Natural killer cell treated with Interleukin-12 subunit alpha and Interleukin-12 subunit beta and Interleukin-15 and Interleukin-18, amount 100 ng/mL, for 72 hours (primary cell): ENCODE measurements at regions not wholly inside any gene's neighbourhood (a gene's known extent, or its start where the extent isn't known, plus 50 kb on each side); places are given as distances from the start of the nearest gene placed in this dataset.

Source experiments
- ATAC-seq, 2 donors: fragments of 150-1000 bp; cut with Tn5 transposase in 1 of 2; sonication (Bioruptor Pico), chemical (Tn5 transposase) in 1 of 2; 2 replicates each; pipeline ENCODE4 v1.10.0; 2021
- DNase-seq: peaks from one replicate; pipeline ENCODE4 v3.0.0; 2022; ENCODE audit warnings: low spot score
- H3K27ac Mint-ChIP-seq, 2 donors: 1 replicate in 1 of 2; 2 replicates in 1 of 2; pipeline ENCODE4 v1.8.0; 2022; ENCODE audit warnings: mixed read lengths in 2 of 2, mild to moderate bottlenecking in 1 of 2, moderate library complexity in 1 of 2
- H3K27me3 Mint-ChIP-seq, 2 donors: 1 replicate in 1 of 2; 2 replicates in 1 of 2; pipeline ENCODE4 v1.8.0; 2022; ENCODE audit warnings: mixed read lengths in 2 of 2
- H3K36me3 Mint-ChIP-seq: one replicate; pipeline ENCODE4 v1.8.0; 2022; ENCODE audit warnings: mixed read lengths
- H3K4me1 Mint-ChIP-seq, 2 donors: 1 replicate in 1 of 2; 2 replicates in 1 of 2; pipeline ENCODE4 v1.8.0; 2022; ENCODE audit warnings: low read depth in 2 of 2, mixed read lengths in 2 of 2, mild to moderate bottlenecking in 1 of 2
- H3K4me3 Mint-ChIP-seq: one replicate; pipeline ENCODE4 v1.8.0; 2022; ENCODE audit warnings: mixed read lengths
- H3K9me3 Mint-ChIP-seq: 2 replicates; pipeline ENCODE4 v1.8.0; 2022; ENCODE audit warnings: mixed read lengths

DNA sequence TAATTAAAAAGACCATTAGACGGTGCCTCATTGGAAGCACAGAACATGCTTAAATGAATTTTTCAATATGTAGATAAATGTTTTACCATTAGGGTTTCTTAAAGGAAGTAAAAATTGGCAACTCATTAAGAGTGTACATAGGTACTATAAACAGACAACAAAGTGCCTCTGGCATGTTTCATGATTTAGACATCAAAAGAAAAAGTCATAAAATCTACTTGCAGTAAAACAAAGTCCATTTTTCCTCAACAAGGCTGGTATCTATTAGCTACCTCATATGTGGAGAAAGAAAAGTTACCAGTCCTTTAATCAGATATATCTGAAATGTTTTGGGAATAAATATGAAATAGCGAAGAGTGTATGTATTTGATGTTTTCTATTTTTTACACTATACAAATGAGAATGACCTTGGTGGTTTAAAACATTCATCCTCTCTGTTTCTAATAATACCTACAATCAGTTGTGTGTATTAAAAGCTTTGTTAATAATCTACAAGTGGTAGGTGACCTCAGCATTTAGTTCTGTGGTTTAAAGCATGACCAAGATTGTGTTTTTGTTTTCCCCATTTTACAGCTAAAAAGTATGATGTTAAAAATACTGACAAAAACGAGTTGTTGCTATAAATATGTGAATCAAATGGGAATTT lies 87.5 kb downstream of the HDGFL1 start:
- H3K4me3 Mint-ChIP-seq = no peak overlapping the region
- no peak overlapping the region for H3K27ac Mint-ChIP-seq
- DNase-seq = no peak
- H3K27me3 Mint-ChIP-seq = no peaks in the 10 kb centered on the region
- no peak for ATAC-seq
- H3K36me3 Mint-ChIP-seq = peaks cover 4% of the 10 kb centered on the region
- H3K4me1 Mint-ChIP-seq = no peaks in the 10 kb centered on the region
- H3K9me3 Mint-ChIP-seq = peaks cover 6% of the 10 kb centered on the region

DNA sequence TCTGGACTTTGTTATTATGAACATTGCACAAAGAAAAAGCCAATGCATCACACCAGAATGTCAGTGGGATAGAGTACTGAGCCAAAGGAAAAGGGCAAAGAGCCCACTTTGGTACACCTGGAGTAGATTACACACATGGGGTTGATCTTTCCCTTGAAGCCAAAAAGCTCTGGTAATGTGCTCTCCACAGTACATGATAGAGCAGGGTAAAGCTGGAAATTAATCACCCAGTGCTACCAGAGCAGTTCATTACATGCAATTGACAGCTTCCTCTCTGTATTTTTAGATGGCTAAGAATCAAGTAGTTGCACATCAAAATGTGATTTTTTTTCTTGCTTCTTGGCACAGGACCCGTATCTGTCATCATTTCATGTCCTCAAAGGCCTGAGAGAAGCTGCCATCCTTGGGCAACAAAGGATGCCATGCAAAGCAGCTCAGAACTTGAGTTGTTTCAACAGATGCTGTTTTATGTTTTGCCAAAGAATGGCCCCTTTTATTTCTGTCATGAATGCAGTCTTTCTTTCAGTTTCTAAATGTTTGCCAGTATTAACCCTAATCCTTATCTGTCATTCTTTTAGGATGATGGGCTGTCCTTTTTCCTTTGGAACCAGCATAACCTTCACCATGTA lies 88.1 kb downstream of the HDGFL1 start:
- no peaks in the 10 kb centered on the region for H3K4me1 Mint-ChIP-seq
- no peaks in the 10 kb centered on the region for H3K27me3 Mint-ChIP-seq
- ATAC-seq = no peak

DNA sequence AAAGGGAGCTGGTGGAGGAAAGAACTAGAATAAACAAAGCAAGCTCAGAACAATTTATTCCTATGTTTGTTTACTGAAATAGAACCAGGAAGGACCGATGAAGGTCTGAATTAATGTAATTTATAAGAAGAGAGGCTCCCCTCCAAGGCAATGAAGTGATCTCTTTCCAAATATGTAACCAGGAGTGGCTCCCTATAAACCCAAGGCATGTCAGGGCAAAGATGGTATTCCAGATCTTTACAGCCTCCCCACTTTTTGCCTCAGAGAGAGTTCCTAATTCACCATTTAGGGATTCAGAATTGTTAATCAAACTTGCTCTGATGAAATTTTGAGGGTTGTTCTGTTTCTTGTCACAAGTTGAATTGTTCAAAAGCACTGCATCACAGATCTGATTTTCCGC lies 88.8 kb downstream of the HDGFL1 start:
- Mint-ChIP-seq H3K27ac (no peak overlapping the region), H3K27me3 (no peaks in the 10 kb centered on the region), H3K4me1 (no peaks in the 10 kb centered on the region), H3K36me3 (peaks cover 4% of the 10 kb centered on the region), H3K9me3 (peaks cover 11% of the 10 kb centered on the region), H3K4me3 (no peak overlapping the region)
- DNase-seq = no peak
- no peak for ATAC-seq

More for the DNA sequence above, 88.1 kb downstream of the HDGFL1 start:
- no peak overlapping the region for H3K27ac Mint-ChIP-seq
- peaks cover 7% of the 10 kb centered on the region for H3K9me3 Mint-ChIP-seq
- no peak overlapping the region for H3K4me3 Mint-ChIP-seq
- DNase-seq = no peak
- H3K36me3 Mint-ChIP-seq = peaks cover 4% of the 10 kb centered on the region

DNA sequence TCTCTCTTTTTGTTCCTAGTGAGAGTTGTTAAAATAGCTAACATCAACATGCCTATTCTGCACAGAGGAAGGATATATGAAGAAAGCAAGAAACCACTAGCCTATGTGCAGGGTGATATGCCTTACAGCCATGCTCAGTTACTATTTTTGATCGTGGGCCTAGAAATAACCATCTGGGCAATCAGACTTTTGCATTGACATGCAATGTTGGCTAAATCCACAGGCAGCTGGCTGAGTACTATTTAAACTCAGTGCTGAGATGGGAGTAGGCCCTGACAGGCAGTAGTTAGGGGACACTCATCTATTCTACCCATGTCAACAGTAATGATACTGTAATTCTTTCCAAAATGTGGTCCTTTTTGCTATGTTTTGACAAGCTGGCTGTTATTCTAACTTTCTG lies 89.6 kb downstream of the HDGFL1 start:
- DNase-seq (no peak), ATAC-seq (no peak)
- H3K36me3 Mint-ChIP-seq = peaks cover 4% of the 10 kb centered on the region
- no peaks in the 10 kb centered on the region for H3K27me3 Mint-ChIP-seq
- H3K4me3 Mint-ChIP-seq = no peak overlapping the region
- no peaks in the 10 kb centered on the region for H3K4me1 Mint-ChIP-seq
- no peak overlapping the region for H3K27ac Mint-ChIP-seq
- H3K9me3 Mint-ChIP-seq = peaks cover 11% of the 10 kb centered on the region

DNA sequence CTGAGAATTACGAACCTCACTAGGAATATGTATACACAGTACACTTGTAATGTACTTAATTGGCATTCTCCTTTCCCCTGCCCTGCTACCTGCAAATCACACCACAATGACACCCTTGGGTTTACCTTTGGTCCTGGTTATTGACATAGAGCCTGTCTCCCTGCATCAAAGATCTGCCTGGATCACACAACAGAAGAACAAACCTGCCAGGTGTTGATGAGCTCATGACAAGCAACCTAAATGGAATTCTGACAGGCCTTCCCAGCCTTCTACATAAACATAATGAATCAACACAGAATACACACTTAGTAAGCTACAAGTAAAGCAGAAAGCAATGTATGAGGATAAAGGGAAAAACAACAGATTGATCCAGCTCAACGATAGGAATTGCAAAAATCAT lies 95.6 kb downstream of the HDGFL1 start:
- no peak for ATAC-seq
- H3K4me3 Mint-ChIP-seq = no peak overlapping the region

DNA sequence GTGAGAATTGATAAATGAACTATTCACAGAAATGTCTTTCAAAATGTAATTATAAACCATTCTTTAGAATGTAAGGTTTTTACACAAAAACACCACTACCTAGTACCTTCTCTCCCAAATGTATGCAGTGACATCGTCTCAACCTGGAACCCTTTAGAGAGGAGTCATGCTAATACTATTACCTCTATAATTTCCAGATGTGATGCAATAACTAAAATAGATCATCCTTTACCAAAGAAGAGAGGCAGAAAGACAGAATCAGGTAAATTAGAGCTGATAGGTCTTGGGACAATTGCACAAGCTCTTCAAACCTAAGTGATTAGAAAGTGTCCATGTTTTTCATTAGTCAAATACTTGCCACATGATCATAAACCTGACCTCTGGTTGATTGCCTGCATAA lies 96.7 kb downstream of the HDGFL1 start:
- H3K27ac Mint-ChIP-seq = no peak overlapping the region
- H3K9me3 Mint-ChIP-seq = peaks cover 13% of the 10 kb centered on the region
- H3K27me3 Mint-ChIP-seq = no peaks in the 10 kb centered on the region
- H3K36me3 Mint-ChIP-seq = peaks cover 8% of the 10 kb centered on the region
- no peaks in the 10 kb centered on the region for H3K4me1 Mint-ChIP-seq
- ATAC-seq (no peak), DNase-seq (no peak)
- no peak overlapping the region for H3K4me3 Mint-ChIP-seq

More for the DNA sequence above, 95.6 kb downstream of the HDGFL1 start:
- no peaks in the 10 kb centered on the region for H3K27me3 Mint-ChIP-seq
- H3K4me1 Mint-ChIP-seq = no peaks in the 10 kb centered on the region
- DNase-seq = no peak
- peaks cover 15% of the 10 kb centered on the region for H3K9me3 Mint-ChIP-seq
- peaks cover 8% of the 10 kb centered on the region for H3K36me3 Mint-ChIP-seq
- H3K27ac Mint-ChIP-seq = no peak overlapping the region

DNA sequence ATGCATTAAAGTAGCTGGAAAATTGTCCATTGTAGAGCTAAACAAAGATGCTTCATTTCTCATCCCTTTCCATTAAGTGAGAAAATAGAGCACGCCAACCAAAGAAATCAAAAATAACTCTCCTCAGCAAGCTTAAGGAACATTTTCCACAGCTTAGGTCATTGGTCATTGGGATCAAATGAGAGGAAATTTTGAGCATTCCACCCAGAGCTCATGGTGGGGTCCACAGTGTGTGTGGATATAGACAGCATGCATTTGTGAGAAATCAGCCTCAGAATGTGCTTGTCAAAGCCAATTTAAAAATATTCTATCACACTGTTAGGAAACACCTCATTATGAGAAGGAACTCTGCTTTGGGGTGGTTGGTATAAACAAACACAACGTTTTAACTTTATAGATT lies 97.2 kb downstream of the HDGFL1 start:
- no peaks in the 10 kb centered on the region for H3K27me3 Mint-ChIP-seq
- ATAC-seq (no peak), DNase-seq (no peak)
- H3K36me3 Mint-ChIP-seq = peaks cover 4% of the 10 kb centered on the region
- no peaks in the 10 kb centered on the region for H3K4me1 Mint-ChIP-seq
- H3K27ac Mint-ChIP-seq = no peak overlapping the region
- H3K9me3 Mint-ChIP-seq = peaks cover 11% of the 10 kb centered on the region
- H3K4me3 Mint-ChIP-seq = no peak overlapping the region

DNA sequence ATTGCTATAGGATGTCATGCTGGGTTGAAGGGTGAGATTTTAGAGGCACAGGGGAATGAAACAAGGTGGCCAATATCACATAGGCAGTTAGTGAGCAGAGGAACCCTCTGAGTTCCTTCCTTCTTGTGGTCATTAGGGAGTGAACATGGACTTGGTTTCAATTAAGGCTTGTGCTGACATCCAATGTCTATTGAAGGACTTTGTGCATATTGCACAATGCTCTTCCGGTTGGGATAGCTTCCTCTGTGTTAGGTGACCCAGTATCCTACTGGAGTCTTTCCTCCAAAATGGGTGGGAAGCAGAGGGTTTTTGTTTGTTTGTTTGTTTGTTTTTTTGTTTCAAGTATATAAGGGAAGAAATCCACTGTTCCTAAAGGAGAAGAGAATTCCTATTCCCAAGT lies 98.5 kb downstream of the HDGFL1 start:
- Mint-ChIP-seq H3K36me3 (peaks cover 4% of the 10 kb centered on the region), H3K27me3 (no peaks in the 10 kb centered on the region), H3K4me3 (no peak overlapping the region), H3K9me3 (peaks cover 7% of the 10 kb centered on the region), H3K4me1 (no peaks in the 10 kb centered on the region), H3K27ac (no peak overlapping the region)
- no peak for ATAC-seq
- no peak for DNase-seq

DNA sequence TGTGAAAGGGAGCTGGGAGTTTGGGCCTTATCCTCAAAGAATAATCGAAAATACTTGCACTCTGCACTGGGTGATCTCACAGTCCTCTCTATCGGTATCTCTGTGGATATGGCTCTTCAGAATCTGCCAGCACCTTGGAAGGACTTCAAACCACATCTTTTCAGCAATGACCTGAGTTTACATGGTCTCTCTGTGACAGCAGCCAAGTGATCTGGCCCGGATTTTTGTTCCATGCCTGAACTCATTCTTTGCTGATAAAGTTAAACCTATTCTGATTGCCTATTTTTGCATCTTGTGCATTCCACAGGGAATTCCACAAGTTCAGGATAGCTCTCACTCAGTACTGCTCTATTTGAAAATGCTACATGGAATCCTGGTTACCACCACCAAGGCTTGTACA lies 98.9 kb downstream of the HDGFL1 start:
- DNase-seq (no peak), ATAC-seq (no peak)
- no peak overlapping the region for H3K27ac Mint-ChIP-seq
- H3K4me1 Mint-ChIP-seq = no peaks in the 10 kb centered on the region
- H3K9me3 Mint-ChIP-seq = peaks cover 7% of the 10 kb centered on the region
- no peak overlapping the region for H3K4me3 Mint-ChIP-seq
- H3K36me3 Mint-ChIP-seq = peaks cover 4% of the 10 kb centered on the region
- H3K27me3 Mint-ChIP-seq = no peaks in the 10 kb centered on the region

DNA sequence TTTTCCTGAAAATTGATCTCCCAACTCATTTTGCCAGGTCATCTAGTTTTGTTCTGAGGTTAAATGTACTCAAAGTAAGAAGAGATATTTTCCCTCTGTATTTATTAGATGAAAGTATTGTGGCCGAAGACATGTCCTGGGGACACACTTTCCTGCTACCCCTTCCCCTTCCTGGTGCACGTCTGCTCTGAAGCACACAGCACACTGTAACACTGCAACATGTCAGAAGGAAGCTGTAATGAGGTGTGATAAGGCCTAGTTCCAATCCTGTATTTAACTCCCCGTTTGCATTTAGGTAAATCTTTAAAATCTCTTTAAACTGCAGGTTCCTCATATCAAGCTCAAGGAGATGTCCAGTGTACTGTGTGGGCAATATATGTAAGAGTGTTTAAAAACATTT lies 99.4 kb downstream of the HDGFL1 start:
- Mint-ChIP-seq H3K27me3 (no peaks in the 10 kb centered on the region), H3K4me1 (no peaks in the 10 kb centered on the region), H3K36me3 (peaks cover 4% of the 10 kb centered on the region), H3K4me3 (no peak overlapping the region), H3K9me3 (peaks cover 7% of the 10 kb centered on the region), H3K27ac (no peak overlapping the region)
- ATAC-seq (no peak), DNase-seq (no peak)

DNA sequence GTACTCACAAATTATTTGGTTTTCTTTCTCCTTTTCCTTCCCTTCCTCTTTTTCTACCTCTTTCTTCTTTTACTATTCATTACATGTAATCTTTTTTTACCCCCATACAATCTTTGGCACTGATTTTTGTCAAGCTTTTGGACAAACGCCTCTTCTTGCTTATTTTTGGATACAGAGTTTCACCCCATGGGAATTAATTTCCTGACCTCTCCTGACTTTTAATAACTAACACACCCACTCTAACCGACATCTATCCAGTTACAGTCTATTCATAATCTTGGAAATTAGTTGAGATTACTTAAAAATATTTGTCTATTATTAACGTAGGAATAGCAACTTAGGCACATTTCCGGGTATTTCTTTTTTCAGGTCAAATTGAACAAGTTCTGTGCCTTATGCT lies 101.2 kb downstream of the HDGFL1 start:
- H3K27ac Mint-ChIP-seq = no peak overlapping the region
- peaks cover 1% of the 10 kb centered on the region for H3K36me3 Mint-ChIP-seq

DNA sequence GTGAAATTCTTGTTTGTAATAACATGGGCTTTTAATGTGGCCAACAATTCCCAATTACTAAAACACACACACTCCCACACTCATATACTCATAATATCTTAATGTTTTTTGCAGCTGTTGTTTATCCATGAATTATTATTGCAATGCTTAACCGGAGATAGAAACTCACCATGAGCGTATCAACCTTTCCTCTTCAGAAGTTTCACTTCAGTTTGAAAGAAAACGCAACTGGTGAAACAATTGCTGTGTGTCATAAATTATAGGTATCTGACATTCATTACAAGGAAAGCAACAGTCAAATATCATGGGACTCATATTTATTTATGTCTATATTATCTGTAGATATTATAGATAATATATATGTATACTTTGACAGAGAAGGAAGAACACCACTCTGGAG lies 104.1 kb downstream of the HDGFL1 start:
- DNase-seq (no peak), ATAC-seq (no peak)
- no peaks in the 10 kb centered on the region for H3K4me1 Mint-ChIP-seq
- no peak overlapping the region for H3K4me3 Mint-ChIP-seq
- H3K27ac Mint-ChIP-seq = no peak overlapping the region
- peaks cover 7% of the 10 kb centered on the region for H3K9me3 Mint-ChIP-seq
- no peaks in the 10 kb centered on the region for H3K27me3 Mint-ChIP-seq
- H3K36me3 Mint-ChIP-seq = no peaks in the 10 kb centered on the region

More for the DNA sequence above, 101.2 kb downstream of the HDGFL1 start:
- Mint-ChIP-seq H3K9me3 (peaks cover 8% of the 10 kb centered on the region), H3K27me3 (no peaks in the 10 kb centered on the region), H3K4me1 (no peaks in the 10 kb centered on the region), H3K4me3 (no peak overlapping the region)
- ATAC-seq (no peak), DNase-seq (no peak)

DNA sequence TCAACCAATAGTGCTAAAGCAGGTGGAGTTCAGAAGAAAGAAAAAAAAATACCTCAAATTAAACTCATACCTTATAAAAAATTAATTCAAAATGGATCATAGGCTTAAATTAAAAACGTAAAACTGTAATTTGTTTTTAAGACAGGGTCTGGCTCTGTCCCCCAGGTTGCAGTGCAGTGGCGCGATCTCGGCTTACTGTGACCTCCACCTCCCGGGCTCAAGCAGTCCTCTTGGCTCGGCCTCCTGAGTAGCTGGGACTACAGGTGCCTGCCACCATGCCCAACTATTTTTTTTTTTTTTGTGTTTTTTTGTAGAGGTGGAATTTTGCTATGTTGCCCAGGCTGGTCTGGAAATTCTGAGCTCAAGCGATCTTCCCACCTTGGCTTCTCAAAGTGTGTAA lies 111.6 kb downstream of the HDGFL1 start:
- no peak overlapping the region for H3K27ac Mint-ChIP-seq
- no peak for DNase-seq
- no peak overlapping the region for H3K4me3 Mint-ChIP-seq
- ATAC-seq = no peak
- peaks cover 9% of the 10 kb centered on the region for H3K9me3 Mint-ChIP-seq
- no peaks in the 10 kb centered on the region for H3K27me3 Mint-ChIP-seq
- H3K4me1 Mint-ChIP-seq = no peaks in the 10 kb centered on the region
- peaks cover 10% of the 10 kb centered on the region for H3K36me3 Mint-ChIP-seq

DNA sequence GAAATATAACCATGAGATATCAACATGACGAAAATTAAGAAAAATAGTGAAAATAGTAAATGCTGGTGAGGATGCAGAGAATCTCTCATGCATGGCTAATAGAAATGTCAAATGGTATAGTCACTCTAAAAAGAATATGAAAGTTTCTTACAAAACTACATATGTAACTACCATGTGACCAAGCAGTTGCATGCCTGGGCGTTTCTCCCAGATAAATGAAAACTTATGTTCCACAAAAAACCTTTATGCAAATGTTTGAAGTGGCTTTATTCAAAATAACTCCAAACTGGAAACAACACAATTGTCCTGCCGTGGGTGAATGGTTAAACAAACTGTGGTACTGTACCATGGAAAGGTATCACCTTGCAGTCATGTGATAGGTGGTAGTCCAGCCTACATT lies 112.4 kb downstream of the HDGFL1 start:
- DNase-seq (no peak), ATAC-seq (no peak)
- H3K36me3 Mint-ChIP-seq = peaks cover 10% of the 10 kb centered on the region
- H3K4me3 Mint-ChIP-seq = no peak overlapping the region
- no peaks in the 10 kb centered on the region for H3K27me3 Mint-ChIP-seq
- peaks cover 10% of the 10 kb centered on the region for H3K9me3 Mint-ChIP-seq
- H3K4me1 Mint-ChIP-seq = no peaks in the 10 kb centered on the region
- no peak overlapping the region for H3K27ac Mint-ChIP-seq

DNA sequence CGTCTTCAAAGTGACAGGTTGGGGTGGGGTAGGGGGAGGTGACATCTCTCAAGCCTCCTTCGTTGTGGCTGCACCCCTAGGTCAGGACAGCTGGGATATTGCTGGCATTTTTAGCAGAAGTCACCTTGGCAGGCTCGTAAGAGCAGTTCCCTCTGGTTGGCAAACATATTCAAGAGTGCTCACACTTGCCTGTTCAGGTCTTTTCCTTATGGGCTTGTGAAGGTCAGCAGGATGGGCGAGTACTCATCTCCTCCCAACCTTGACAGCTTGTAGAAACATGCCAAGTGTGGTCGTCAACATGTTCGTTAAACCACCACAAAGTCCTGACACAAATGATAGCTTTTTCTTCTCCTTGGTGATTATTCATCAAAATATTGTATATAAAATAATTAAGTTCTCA lies 113.6 kb downstream of the HDGFL1 start:
- H3K4me3 Mint-ChIP-seq = no peak overlapping the region
- no peaks in the 10 kb centered on the region for H3K27me3 Mint-ChIP-seq
- H3K9me3 Mint-ChIP-seq = peaks cover 13% of the 10 kb centered on the region
- H3K4me1 Mint-ChIP-seq = no peaks in the 10 kb centered on the region
- no peak for DNase-seq
- no peak for ATAC-seq
- H3K27ac Mint-ChIP-seq = no peak overlapping the region
- peaks cover 10% of the 10 kb centered on the region for H3K36me3 Mint-ChIP-seq
